AG09319 (cell line): ENCODE measurements at regions not wholly inside any gene's neighbourhood (a gene's known extent, or its start where the extent isn't known, plus 50 kb on each side); places are given as distances from the start of the nearest gene placed in this dataset.
"Not testable (repeated sequence)": the region's sequence is repeated elsewhere in the genome, so short reads cannot be mapped to it uniquely, and the experiment has no call there.

Source experiments
- DNase-seq: peaks from one replicate; pipeline ENCODE4 v3.0.0-alpha.2; 2010; ENCODE audit warnings: low read depth; ENCODE audit errors: extremely low read depth
- TF ChIP-seq, protein P1 (sequence below): IDR thresholded peaks from 2 replicates; pipeline ENCODE4 v1.5.1; 2011; ENCODE audit warnings: low read depth, mild to moderate bottlenecking, inconsistent platforms, low read length, moderate library complexity

DNA sequence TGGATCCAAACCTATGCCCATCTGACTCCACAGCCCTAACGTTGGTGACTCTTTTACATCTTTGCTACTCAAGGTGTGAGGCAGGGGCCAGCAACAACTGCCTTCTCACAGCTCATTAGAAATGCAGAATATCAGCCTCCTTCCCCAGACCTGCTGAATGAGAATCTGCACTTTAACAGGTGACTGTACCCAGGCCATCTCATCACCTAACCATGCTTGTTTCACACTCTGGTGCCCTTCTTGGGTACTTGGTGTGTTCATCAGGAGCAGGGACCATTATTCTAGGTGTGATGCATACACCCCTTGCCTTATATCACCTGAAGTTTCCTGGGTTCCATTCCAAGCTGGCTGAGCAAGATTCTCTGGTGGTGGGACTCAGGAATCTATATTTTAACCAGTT is 196.3 kb upstream of the LMCD1 start:
- no peak for DNase-seq
- TF ChIP-seq, protein P1, sequence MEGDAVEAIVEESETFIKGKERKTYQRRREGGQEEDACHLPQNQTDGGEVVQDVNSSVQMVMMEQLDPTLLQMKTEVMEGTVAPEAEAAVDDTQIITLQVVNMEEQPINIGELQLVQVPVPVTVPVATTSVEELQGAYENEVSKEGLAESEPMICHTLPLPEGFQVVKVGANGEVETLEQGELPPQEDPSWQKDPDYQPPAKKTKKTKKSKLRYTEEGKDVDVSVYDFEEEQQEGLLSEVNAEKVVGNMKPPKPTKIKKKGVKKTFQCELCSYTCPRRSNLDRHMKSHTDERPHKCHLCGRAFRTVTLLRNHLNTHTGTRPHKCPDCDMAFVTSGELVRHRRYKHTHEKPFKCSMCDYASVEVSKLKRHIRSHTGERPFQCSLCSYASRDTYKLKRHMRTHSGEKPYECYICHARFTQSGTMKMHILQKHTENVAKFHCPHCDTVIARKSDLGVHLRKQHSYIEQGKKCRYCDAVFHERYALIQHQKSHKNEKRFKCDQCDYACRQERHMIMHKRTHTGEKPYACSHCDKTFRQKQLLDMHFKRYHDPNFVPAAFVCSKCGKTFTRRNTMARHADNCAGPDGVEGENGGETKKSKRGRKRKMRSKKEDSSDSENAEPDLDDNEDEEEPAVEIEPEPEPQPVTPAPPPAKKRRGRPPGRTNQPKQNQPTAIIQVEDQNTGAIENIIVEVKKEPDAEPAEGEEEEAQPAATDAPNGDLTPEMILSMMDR: no peak

DNA sequence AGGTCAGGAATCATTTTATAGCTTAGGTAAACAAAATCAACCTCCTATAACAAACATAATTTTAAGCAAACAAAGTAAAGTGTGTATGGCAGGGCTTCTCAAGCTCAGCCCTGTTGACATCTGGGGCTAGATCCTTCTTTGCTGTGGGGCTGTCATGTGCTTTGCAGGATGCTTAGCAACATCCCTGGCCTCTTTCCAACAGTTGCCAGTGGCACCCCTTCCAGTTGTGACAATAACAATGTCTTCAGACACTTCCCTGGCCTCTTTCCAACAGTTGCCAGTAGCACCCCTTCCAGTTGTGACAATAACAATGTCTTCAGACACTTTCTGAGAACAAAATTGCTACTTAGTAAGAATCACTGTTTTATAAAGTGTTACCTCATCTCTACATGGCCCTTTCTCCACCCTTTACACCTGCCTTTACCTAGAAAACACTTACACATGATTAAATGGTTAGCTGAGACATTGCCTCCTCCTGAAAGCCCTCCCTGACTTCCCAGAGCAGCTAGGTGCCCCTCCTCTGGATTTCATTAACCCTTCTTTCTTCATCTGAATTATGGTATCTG is 194.0 kb upstream of the LMCD1 start:
- TF ChIP-seq, protein P1: no peak
- DNase-seq: no peak

DNA sequence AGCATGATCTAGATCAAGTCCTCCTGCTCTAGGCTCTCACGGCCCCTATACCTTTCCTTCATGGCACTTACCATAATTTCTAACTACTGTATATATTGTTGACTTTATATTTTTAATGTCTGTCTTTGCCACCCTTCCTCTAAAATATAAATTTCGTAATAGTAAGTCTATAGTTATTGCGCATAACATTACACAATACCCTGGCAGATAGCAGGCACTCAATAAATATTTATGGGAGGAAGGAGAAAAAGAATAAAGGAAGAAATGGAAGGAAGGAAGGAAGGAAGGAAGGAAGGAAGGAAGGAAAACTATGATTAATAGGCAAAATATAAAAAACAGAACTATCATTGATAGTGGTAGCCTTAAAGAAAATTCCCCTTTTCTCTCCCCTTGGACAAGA is 190.3 kb upstream of the LMCD1 start:
- TF ChIP-seq, protein P1: no peak
- no peak for DNase-seq

DNA sequence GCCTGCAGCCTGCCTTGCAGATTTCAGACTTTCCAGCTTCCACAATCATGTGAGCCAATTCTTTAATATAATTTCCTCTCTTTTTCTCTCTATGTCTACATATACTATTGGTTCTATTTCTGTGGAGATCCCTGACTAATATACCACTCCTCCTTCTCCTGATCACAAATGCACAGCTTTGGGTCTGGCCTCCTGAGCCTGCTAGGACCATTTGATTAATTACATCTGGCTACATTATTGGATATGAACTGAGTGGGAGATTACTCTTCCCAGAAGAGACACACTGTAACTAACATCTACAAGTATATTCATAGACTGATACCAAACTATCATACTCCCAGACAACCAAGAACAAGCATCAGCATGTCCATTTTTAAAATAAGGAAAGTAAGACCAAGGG is 188.9 kb upstream of the LMCD1 start:
- TF ChIP-seq, protein P1: no peak
- DNase-seq: no peak

DNA sequence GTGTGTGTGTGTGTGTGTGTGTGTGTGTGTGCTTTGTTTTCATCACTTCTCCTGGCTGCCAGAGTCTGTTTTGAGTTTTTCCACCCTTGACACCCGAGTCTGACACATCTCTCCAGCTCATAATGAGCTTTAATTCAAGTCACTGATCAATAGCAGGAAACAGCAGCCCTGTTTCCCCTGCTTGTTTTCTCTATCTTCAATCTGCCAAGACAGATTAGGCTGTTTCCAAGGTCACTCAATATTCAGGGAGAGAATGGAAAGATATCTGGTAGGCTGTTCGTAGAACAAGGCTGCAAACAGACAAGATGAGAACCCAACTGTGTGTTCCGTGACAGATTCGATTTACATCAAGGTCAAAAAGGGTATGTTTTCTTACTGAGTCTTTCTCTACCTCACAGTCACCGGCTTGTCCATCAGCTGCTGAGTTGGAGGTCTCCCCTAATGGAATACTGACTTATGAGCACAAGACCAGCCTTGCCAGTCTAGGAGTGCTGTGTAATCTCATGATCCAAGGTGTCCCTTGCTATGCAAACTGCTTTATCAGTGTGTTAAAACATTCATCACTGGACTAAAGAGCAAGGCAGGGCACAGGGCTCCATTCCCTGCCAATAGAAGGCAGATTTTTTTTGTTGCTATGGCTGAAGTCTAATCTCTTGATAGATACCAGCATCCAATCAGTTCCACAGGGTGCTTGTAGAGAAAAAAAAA is 187.9 kb upstream of the LMCD1 start:
- DNase-seq: no peak
- TF ChIP-seq, protein P1: no peak

DNA sequence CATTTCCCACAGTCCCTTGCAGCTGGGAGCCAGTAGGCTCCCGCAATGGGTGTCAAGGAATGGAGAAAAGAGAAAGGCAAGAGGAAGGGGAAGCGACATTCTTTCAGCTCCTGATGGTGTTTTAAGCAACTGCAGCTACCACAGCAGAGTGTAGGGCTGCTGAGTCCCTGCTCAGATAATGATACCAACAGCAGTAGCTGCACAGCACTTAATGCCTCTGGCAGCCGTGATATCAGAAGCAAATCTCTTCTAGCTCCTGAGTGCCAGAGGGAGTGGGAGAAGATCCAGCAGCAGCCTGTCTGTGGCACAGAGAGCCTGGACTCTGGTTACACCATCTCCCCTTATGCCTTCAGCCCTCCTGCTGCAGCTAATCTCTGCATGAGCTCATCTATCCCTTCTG is 186.1 kb upstream of the LMCD1 start:
- not testable (repeated sequence) for DNase-seq

DNA sequence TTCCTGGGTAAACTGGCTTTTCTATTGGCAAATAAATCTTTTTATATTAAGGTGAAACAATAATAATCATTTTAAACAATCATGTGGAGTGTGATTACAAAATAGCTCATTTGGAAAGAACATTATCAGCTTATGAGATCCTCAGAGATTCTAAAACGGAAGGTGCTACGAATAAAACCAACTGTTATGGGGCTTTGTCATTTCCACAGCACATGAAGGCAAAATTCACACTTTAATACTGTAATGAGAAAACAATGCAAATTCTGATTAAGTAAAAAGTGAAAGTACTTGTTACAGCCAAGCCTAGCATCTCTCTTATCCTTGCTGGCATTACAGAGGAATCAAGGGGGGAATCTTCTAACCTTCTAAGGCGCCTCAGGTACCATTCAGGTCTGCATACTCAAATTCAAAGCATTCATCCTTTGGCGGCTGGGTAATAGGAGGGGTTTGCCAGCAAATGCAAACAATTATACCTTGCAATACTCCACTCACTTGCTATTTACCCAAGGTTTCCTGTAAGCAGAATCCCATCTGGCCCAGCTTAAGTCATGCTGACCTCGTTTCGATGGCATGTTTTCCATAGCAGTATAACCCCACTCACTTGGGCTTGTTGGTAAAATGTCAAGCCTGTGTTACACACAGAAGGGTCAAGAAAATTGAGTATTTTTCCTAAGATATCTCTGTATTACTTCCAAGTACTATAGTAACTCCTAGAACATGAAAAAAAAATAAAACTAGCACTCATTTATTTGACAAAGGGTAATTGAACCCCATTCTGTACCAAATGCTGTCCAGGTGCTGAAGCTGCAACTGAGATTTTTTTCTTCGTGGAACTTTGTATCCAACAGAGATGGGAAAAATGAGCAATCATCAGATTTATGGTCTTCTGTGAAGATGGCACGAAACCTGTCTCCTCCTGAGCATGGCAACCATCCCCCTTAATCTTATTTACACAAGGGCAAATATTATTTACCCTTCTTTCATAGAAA is 183.7 kb upstream of the LMCD1 start:
- TF ChIP-seq, protein P1: no peak

More for the DNA sequence above, 183.7 kb upstream of the LMCD1 start:
- DNase-seq: no peak
